ENCODE measurements at regions not wholly inside any gene's neighbourhood (a gene's known extent, or its start where the extent isn't known, plus 50 kb on each side); places are given as distances from the start of the nearest gene placed in this dataset.

- Histone ChIP-seq H3K9me1 (ENCODE audit: insufficient read depth, low read length) (no peaks in the 10 kb centered on the region), H2AK5ac (ENCODE audit: low read depth, low read length) (no peak overlapping the region), H3K18ac (ENCODE audit: low read depth, low read length) (no peak overlapping the region), H4K20me1 (ENCODE audit: insufficient read depth, low read length) (no peaks in the 10 kb centered on the region), H2BK120ac (ENCODE audit: low read depth, low read length) (no peak overlapping the region), H4K5ac (ENCODE audit: low read depth, low read length) (no peak overlapping the region), H3K36me3 (ENCODE audit: control insufficient read depth, insufficient read depth, low read length) (no peaks in the 10 kb centered on the region), H3K27me3 (ENCODE audit: control insufficient read depth, insufficient read depth, low read length) (no peaks in the 10 kb centered on the region), H2BK20ac (ENCODE audit: low read depth, low read length) (no peak overlapping the region), H4K8ac (ENCODE audit: low read depth in 2 of 2, low read length in 2 of 2) (no peak overlapping the region), H2BK15ac (ENCODE audit: low read depth, low read length) (no peak overlapping the region), H3K79me1 (ENCODE audit: low read depth in 1 of 2, low read length in 2 of 2) (no peaks in the 10 kb centered on the region), H2AK9ac (replicated peaks; ENCODE audit: low read depth, low read length, poor library complexity) (no peak overlapping the region), H3K27ac (ENCODE audit: insufficient read depth, low read length) (no peak overlapping the region), H2BK5ac (ENCODE audit: low read depth, low read length, poor library complexity, severe bottlenecking) (no peak overlapping the region), H3K4me2 (ENCODE audit: low read depth, low read length) (no peak overlapping the region), H3K9me3 (ENCODE audit: control insufficient read depth, insufficient read depth, low read length) (no peaks in the 10 kb centered on the region), H3K4me1 (ENCODE audit: control insufficient read depth, insufficient read depth, low read length) (no peaks in the 10 kb centered on the region), H3K23ac (ENCODE audit: low read depth, low read length) (no peak overlapping the region), H3K4ac (ENCODE audit: low read depth, low read length) (no peak overlapping the region), H2AFZ (replicated peaks; ENCODE audit: low read length, poor library complexity) (no peak overlapping the region), H3K56ac (ENCODE audit: extremely low read depth, insufficient read depth, low read length) (no peak overlapping the region), H3K4me3 (ENCODE audit: insufficient read depth, low read depth, low read length) (no peak overlapping the region), H3K14ac (replicated peaks; ENCODE audit: low read depth, low read length) (no peak overlapping the region), H4K91ac (ENCODE audit: insufficient read depth, low read depth, low read length) (no peak overlapping the region), H3K9ac (ENCODE audit: low read depth, low read length) (no peak overlapping the region)
- ATAC-seq (ENCODE audit: low read depth) (no peak), DNase-seq (peak; percentile 20)
- dilution Hi-C loops (cut with HindIII; ENCODE audit: low sequenced_read_pairs, unreplicated experiment), result no loop called here
- TF ChIP-seq CEBPB (IDR thresholded peaks at IDR 0.05; ENCODE audit: low read depth, low read length), result peak; percentile 60
- no peak for TF ChIP-seq MAFK (IDR thresholded peaks at IDR 0.05; ENCODE audit: low read depth, low read length)
- intact Hi-C loops (cut with micrococcal nuclease), result no loop called here
- WGBS, 2 experiments (ENCODE audit: extremely low coverage in 2 of 2, insufficient read length in 1 of 2), result no CpG with 5 or more reads among the region's 2 CpGs
- BruUV-seq (replicated peaks), result no TSS peak
- POLR2A ChIA-PET (ENCODE audit: unreplicated experiment), result no interaction called here
- CTCF ChIA-PET, result no interaction called here
- in situ Hi-C loops (cut with MboI; ENCODE audit: low sequenced_read_pairs), result no loop called here
Observed at GRCh38 chr4:180148737-180149136, 2094.5 kb upstream of the TENM3 start.

Measured in IMR-90 (cell line).